ENCODE measurements at regions not wholly inside any gene's neighbourhood (a gene's known extent, or its start where the extent isn't known, plus 50 kb on each side); places are given as distances from the start of the nearest gene placed in this dataset.

DNA sequence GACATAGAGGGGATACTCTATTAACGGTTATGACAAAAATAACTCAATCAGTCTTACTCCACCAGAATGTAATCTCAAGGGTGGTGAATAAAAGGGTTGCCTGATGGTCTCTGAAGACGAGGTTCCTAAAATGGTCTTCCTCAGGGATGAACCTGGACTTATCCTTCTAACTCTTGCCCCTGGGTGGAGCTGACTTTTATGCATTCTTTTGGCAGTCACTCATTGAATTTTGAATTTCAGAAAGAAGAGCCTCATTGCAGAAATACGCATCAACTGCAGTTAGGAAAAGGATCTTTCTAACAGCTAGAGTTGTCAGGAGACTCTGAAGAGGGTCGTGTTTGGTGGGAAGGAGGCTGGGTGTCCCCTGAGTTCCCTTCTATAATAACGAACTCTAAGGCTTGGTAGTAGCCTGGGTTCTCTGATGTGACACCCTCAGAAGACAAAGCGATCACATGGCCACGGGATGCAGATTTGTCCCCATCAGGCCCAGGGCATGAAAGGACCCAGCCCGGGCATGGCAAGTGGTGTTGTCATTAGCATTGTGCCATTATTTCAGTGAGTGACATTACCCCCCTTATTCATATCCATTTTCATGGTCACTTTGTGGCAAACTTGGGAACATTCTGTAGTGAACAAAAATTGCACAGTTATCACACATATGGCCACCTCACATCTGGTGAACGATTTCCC lies 58.6 kb upstream of the JCAD start:
- DNase-seq (ENCODE audit: low spot score) = no peak

DNA sequence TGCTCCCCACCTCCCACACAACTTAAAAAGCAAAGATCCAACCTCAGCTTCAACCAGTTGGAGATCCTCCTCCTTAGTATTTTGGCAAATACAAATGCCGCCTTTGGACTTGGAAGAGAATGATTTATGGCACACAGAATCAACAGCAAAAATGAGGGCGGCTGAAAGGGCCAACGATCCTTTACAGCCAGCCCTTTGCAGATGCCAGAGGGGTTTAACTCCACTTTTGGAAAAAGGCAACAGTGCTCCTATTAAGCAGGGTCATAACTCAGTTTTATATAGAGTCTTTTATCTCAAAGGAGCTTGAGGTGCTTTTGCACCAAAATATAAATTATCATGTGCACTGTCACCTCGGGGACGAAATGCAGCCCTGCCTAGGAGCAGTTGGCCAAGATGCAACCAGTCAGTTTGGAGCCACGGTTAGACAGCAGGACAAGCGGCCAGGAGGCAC lies 56.7 kb upstream of the JCAD start:
- DNase-seq (ENCODE audit: low spot score) = no peak

DNA sequence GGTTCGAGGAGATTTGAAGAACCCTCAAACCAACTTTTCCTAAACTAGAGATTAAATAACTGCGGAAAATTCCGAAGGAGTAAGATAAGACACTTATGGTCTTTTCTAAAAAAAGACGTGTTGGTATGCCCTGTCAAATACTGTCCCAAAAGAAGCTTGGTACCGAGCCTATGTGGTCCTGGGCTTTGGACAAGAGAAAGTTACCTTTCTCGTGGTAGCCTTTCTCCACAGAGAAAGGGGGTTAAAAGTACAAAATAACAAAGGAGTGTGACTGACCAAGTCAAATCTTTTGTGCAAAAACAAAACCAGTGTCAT lies 56.2 kb upstream of the JCAD start:
- DNase-seq (ENCODE audit: low spot score) = no peak

DNA sequence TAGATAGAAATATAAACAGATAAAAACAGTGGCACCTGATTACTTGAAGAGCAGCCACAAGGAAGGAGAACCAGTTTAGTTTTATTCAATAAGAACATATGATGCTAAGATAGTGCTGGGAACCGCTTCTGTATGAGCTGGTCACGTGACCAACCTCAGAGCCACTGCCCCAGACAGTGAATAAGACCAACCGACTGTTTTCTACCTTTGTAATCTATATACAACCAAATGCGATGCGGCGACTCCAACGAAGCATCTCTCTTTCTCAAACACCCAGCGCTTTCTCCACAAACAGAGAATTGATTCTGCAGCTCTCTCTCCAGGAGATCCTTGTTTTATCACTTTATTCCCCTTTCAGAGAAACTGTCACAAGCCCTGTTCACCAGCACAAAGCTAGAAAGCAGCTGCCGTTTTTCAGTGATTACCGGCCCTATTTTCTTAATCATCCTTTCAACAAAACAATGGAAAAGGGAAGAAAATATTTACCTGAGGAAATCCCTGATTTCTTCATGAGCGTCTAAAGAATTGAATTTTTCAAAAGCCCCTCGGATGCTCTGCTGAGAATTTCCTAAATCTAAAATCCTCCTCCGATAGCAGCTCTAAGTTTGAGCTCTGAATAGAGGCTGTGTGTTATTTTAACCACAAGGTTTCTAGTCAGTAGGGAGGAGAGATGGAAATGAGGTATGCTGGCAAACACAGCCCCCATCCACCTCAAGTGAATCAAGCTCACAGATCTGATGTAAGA lies 55.7 kb upstream of the JCAD start:
- no peak for DNase-seq (ENCODE audit: low spot score)

DNA sequence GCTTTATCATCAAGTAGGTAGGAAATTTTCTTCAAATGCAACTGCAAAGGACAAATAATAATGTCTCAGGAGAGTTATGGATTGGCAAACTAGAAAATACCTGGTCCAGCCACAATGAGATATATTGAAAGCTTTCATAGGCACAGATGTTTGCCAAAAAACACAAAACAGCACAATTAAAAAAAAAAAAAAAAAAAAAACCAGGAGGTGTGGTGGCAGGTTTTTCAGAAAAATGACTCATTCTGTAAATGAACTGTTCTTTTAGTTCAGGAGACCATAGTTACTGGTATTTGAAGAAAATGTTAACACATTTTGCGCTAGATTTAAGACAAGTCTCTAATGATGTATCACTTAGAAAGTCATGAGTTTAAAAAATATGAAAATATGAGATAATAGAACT lies 55.0 kb upstream of the JCAD start:
- no peak for DNase-seq (ENCODE audit: low spot score)

DNA sequence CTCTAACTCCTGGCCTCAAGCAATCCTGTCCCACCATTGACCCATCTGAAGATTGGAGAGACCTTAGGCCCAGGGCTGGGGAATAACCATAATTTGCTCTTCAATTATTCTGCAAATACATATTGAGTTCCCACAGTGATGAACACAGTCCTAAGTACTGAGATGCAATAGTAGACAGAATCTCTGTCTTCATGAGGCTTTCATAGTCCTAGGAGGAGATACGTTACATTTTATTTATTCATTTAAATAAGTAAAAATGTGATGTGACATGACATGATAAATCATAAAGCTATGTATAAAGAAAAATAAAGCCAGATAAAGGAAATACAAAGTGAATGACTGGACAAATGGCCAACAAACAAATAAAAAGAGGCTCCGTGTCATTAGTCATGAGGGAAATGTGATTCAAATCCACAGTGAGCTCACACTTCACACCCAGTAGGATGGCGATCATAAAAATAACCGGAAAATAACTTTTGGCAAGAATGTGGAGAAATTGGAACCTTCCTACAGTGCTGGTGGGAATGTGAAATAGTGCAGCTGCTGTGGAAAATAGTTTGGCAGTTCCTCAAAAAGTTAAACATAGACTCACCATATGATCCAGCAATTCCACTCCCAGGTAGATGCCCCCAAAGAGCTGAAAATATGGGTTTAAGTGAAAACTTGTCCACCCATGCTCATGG lies 52.1 kb upstream of the JCAD start:
- DNase-seq (ENCODE audit: low spot score) = no peak

Measured in SW480 (cell line).